NCI-H2081 treated with DMSO at 0.1 percent for 48 hours (cell line): ENCODE measurements at regions not wholly inside any gene's neighbourhood (a gene's known extent, or its start where the extent isn't known, plus 50 kb on each side); places are given as distances from the start of the nearest gene placed in this dataset.

ENCODE experiments used
- DNase-seq: peaks from one replicate; lab custom pipeline; 2025; lab: John Stamatoyannopoulos, UW

- no peak for DNase-seq
Measured at GRCh38 chr10:98332623-98333269, 64.8 kb upstream of the LOXL4 start.

GRCh38 chr10:98331885-98332284 lies 63.9 kb upstream of the LOXL4 start:
- DNase-seq, result no peak

DNA sequence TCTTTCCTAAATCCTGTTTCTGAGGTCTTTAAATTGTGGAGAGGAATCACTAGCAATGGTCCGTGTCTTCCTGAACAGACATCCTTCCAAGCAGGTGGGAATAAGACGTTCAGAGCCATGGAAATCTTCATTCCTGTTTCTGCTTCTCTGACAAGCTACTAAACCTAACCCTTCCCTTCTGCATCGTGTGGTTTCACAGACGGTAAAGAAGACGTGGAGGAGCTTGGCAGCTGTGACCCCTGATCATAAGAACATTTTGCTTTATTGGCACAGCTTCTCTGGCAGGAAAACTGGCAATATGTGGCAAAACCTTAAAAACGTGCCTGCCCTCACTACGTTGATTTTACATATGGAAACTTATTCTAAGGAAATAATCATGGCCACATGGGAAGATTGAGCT lies 63.0 kb upstream of the LOXL4 start:
- DNase-seq, result no peak

DNA sequence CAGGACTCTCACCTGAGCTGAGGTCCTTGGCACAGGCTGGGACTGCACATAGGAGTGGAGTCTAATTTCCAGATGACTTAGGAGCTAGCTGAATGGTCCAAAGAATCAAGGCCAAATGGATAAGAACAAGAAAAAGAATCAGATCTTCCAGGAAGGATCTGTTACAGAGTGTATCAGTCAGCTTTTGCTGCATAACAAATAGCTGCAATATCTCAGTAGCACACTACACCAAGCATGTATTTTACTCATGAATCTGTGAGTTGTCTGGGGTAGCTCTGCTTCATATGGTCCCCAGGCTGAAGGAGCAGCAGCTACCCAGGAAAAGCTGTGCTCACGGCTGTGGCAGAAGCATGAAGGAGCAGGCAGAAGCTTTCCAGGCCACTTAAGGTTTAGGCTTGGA lies 60.6 kb upstream of the LOXL4 start:
- DNase-seq, result no peak

DNA sequence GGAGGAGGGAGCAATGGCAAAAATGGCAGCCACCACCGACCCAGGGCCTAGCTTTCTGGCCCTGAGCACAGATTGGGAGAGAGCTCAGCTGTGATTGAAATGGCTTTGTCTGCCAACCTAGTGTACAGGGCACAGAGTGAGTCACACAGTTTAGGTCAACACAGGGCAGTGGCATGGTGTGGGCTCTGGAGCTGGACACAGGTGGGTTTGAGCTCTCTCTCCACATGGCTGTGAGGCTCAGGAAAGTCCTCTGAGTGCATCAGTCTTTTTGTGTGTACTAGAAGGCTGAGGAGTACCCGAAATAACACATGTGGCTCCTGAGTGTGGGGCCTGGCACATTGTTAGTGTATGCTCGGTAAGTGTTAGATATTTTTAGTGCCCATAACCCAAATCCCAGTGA lies 60.2 kb upstream of the LOXL4 start:
- DNase-seq, result no peak

DNA sequence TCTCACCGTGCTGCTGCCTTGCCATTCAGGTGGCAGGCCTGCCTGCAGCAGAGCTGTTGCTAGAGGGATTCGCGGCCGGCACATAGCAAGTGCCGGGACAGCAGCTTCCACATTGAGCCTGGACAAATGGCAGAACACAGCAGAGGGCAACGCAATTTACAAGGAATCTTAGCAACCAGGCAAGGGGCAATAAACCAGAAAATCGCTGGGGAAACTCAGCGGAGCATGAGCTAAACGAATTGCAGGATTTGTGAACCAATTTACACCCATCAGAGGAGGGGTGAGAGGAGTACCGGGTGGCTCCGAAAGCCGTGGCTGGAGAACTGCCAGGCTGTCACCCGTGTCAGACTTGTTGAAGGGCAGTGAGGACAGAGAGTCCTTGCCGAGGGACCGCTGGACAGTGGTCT lies 58.6 kb upstream of the LOXL4 start:
- DNase-seq, result no peak

DNA sequence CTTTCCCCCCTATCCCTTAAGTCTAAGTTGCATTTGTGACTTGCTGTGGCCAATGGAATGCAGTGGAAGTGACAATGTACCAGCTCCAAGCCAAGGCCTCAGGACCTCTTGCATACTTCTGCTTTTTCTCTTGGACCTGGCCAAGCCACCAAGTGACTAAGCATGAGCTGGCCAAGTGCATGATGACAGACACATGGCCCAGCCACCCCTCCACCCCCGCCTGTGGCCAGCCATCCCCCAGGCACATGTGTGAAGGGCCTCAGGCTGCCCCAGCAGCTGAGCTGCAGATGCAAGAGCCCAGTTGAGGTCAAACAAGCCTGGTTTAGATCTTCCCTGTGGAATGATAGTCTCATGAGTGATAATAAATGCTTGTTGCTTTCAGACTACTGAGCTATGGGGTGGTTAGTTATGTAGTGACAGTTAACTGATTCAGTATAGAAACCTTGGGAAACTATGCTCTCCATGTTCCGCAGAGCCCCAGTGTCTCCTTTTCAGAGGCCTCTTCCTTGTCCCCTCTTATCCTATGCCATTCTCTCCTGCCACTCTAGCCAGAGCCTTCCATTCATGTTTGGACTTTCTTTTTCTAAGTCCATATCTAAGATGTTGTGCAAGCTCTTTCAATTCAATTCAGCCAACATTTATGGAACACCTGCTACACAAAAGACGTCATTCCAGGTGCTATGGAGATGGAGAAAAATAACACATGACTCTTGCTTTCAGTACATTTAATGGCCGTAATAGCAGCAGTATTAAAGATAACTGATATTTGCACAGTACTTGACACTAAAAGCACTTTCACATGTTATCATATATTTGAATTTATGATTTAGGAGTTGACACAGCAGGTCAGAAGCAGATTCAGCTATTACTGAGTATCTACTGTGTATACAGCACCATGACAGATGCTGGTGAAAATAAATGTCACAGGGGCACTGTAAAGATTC lies 55.5 kb upstream of the LOXL4 start:
- DNase-seq, result peak; percentile 12

DNA sequence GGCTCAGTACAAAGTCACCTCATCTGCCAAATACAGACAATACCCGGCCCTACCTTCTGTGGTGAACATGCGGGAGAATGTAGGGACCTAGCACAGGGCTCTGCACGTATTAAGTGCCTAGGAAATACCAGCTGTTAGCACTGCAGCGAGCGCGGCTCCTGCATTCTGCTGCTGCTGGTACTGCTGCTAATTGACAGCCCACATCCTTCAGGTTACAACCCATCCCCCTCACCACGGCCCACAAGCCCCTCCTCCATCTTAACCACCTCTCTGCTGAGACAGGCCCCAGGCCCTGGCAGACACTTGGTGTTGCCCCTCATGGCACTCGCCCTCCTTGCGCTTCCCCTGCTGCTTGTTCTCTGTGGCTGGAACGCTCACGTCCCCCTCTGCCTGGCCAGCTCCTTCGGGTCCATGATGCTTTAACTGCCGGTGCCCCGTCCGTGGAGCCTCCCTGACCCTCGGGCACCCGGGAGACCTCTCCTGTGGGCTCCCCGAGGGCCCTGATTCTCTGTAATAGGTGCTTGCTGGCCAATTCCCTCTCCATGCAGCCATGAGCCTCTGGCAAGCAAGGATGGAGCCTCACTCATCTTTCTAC lies 53.3 kb upstream of the LOXL4 start:
- DNase-seq, result no peak

DNA sequence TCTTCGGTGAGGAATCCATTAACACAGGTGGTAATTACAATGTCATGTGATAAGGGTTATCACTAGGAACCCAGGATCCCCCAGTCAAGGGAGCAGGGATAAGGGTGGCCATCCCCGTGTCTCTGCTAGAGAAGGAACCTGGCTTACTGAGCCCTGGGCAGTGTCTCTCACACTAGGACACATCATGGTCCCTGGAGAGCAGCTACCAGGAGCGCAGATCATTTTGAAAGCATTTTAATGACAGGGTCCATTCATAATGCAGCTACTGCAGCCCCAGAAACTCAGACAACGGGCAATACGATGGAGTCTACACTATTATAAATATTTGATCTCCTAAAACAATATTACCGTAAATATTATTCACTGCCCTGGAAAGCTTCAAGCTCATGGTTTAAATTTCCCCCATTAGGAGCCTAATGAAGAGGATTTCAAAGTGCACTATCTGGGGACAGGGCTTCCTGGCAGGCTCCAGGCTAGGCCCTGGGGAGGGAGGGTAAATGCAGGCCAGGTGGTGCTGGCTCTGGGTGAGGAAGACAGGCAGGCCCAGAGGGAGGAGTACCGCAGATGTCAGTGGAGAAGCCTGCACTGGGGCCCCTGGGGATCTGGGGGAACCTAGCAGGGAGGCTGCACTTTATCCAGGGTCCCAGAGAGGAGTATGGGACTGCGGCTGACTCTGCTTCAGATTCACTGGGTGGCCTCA lies 52.6 kb upstream of the LOXL4 start:
- no peak for DNase-seq

DNA sequence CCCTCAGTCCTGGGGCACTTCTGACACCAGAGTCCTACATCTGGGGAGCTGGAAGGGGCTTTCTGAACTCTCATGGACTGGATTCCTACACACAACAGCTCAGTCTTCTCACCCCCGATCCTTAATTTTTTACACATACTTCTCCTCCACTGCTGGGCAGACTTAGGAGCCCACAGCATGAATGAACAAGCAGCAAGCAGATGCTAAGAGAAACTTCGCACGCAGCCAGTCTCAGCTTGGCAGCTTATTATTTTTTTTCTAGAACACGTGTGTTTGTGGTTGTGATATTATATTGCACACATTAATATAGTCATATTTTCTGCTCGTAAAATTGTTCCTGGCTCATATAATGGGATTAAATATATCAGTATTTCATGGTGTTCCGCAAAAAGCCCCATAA lies 50.9 kb upstream of the LOXL4 start:
- no peak for DNase-seq
